ENCODE measurements at regions not wholly inside any gene's neighbourhood (a gene's known extent, or its start where the extent isn't known, plus 50 kb on each side); places are given as distances from the start of the nearest gene placed in this dataset.
A peak's percentile ranks its signal among the peaks of the same experiment; 100 is the strongest.

DNA sequence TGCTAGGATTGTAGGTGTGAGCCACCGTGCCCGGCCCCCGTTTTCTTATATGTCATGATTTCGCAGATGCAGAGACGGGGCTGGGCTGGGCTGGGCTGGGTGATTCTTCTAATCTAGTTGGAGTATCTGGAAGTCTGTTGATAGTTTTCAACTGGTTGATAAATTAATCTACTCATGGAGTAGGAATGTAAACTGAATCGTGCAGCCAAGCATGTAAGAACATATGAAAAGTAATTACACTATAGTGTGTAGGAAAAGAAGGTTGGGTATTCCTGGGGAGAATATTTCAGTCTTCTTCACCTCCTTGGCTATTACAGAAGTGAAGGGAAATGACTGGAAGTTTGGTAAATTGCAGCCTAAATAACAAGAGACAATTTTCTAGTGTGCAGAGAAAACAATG is 82.6 kb upstream of the MAGI1 start:
- DNase-seq (ENCODE audit: low spot score in 2 of 2), result no peak
- intact Hi-C loops (cut with DNase I; ENCODE audit: low total_unique reads), result no loop called here
- 66 to 78% methylated on average over 6 of the region's 6 CpGs for WGBS, 2 donors
- TF ChIP-seq POLR2A (IDR thresholded peaks at IDR 0.05) (no peak), CTCF (IDR thresholded peaks at IDR 0.05) (no peak)
- no peak overlapping the region for H3K4me3 ChIP-seq (ENCODE audit: low read depth, poor library complexity, severe bottlenecking)

DNA sequence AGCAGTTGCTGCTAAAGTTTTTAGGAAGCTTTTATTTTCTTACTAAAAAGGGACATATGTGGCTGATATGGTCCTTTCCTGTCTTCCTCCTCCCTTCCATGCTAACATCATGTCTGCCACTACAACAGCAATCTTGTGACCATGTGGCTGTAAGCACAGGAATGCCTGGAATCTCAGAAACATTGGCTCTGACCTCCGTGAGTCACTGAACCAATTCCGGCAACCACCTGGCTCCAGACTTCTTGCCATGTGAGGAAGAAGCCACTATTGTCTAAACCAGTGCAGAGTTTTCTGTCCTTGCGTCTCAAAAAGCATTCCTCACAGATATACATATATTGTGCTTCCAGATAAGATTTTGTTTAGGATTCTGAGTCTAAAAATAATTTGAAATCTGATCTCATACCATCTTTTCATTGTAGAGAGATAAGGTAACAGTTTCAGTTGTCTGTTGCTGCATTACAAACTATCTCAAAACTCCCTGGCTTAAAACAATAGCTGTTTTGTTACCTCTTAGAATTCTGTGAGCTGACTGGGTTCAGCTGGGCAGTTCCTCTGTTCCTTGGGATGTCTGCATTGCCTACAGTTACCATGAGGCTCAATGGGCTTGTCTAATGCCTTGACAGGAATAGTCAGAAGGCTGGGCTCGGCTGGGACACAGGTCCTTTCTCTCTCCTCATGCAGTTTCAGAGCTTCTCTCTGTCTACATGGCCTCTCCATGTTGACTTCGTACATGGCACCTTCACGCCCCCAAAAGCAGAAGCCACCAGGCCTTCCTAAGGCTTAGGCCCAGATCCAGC is 77.3 kb upstream of the MAGI1 start:
- H3K4me3 ChIP-seq (ENCODE audit: low read depth, poor library complexity, severe bottlenecking), result no peak overlapping the region
- TF ChIP-seq CTCF (IDR thresholded peaks at IDR 0.05), result no peak
- no peak for TF ChIP-seq POLR2A (IDR thresholded peaks at IDR 0.05)
- intact Hi-C loops (cut with DNase I; ENCODE audit: low total_unique reads), result no loop called here
- peak in 1 of 2 donors; percentile 69 for DNase-seq (ENCODE audit: low spot score in 2 of 2)
- 48 to 51% methylated on average over 6 of the region's 6 CpGs for WGBS, 2 donors

DNA sequence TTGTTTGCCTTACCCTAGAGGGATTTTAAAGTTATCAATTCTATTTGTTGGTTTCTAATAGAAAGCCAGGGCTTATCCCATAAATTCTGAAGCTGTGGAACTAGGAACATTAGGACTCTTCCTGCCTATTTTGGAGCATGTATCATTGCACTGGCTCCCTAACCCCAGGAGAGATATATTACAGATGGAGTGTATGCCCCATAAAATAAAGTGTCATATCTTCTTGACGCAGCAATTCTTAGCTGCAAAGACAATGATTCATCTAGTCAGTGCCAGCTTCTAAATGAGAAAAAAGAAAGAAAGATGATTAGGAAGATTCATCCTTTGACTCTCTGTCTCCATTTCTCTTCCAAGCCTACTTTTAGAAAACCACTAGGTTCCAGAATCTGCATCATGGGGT is 74.8 kb upstream of the MAGI1 start:
- intact Hi-C loops (cut with DNase I; ENCODE audit: low total_unique reads), result no loop called here

DNA sequence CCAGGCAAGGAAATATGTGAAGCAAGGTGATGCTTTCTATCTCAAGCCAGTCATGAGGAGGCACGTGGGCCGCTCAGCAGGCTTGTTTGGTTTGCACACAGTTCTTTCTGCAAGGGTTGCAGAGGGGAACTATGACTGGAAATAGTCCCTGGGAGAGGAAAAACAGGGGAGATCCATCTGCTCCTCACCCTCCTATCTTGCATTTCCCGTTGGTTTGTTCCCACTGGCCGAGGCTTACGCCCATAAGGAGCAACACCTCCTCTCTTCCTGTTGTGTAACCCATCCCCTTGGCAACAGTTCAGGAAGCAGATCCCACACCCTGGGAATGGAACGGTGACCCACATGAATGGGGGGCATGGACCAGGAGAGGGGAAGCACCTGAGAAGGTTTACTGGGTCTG is 72.1 kb upstream of the MAGI1 start:
- no peak overlapping the region for H3K4me3 ChIP-seq (ENCODE audit: low read depth, poor library complexity, severe bottlenecking)
- no peak for TF ChIP-seq POLR2A (IDR thresholded peaks at IDR 0.05)
- no peak for TF ChIP-seq CTCF (IDR thresholded peaks at IDR 0.05)
- DNase-seq (ENCODE audit: low spot score in 2 of 2), result no peak
- WGBS, 2 donors, result 50 to 61% methylated on average over 6 of the region's 6 CpGs
- intact Hi-C loops (cut with DNase I; ENCODE audit: low total_unique reads), result no loop called here

More for the DNA sequence above, 74.8 kb upstream of the MAGI1 start:
- 58 to 68% methylated on average over 1 of the region's 1 CpG for WGBS, 2 donors
- H3K4me3 ChIP-seq (ENCODE audit: low read depth, poor library complexity, severe bottlenecking), result no peak overlapping the region
- no peak for DNase-seq (ENCODE audit: low spot score in 2 of 2)
- TF ChIP-seq POLR2A (IDR thresholded peaks at IDR 0.05) (no peak), CTCF (IDR thresholded peaks at IDR 0.05) (no peak)

DNA sequence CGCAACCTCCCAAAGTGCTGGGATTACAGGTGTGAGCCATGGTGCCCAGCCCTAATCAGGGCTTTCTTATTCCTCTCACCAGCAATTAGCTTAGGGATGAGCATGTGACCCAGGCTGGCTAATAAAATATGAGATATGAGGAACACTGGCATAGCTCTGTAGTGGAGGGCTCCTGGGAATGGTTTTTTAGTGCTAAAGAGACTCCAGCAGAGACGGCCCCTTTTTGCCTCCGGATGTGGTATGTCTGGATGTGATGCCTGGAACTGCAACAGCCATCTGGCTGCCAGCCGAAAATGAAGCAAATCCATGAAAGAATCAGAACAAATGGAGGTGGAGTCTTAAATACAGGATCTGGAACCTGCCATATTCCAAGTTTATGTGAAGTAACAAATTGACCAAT is 69.1 kb upstream of the MAGI1 start:
- H3K4me3 ChIP-seq (ENCODE audit: low read depth, poor library complexity, severe bottlenecking), result no peak overlapping the region
- no peak for TF ChIP-seq POLR2A (IDR thresholded peaks at IDR 0.05)
- TF ChIP-seq CTCF (IDR thresholded peaks at IDR 0.05), result no peak
- 49 to 56% methylated on average over 4 of the region's 4 CpGs for WGBS, 2 donors
- intact Hi-C loops (cut with DNase I; ENCODE audit: low total_unique reads), result no loop called here
- DNase-seq (ENCODE audit: low spot score in 2 of 2), result no peak

DNA sequence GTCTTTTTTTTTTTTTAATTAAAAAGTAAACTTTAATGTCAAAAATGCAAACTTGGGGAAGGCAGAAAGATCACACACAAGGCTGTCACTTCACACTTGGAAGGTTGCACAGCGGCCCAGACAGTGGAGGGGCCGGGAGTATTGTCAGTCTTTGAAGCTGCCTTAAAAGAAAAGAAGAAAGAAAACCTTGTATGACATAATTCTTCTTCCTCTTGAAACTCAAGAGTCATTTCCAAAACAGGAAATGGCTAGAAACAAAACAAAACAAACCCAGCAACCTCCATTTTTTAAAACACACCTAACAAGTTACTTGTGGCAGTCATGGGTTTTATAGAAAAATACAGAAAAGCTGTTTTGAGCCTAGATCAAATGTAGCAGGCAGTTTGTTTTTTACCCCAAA is 68.1 kb upstream of the MAGI1 start:
- no peak overlapping the region for H3K4me3 ChIP-seq (ENCODE audit: low read depth, poor library complexity, severe bottlenecking)
- DNase-seq (ENCODE audit: low spot score in 2 of 2), result no peak
- 72 to 78% methylated on average over 2 of the region's 2 CpGs for WGBS, 2 donors
- TF ChIP-seq CTCF (IDR thresholded peaks at IDR 0.05), result no peak
- no peak for TF ChIP-seq POLR2A (IDR thresholded peaks at IDR 0.05)
- intact Hi-C loops (cut with DNase I; ENCODE audit: low total_unique reads), result no loop called here
